HG02571 (cell line): ENCODE measurements at regions not wholly inside any gene's neighbourhood (a gene's known extent, or its start where the extent isn't known, plus 50 kb on each side); places are given as distances from the start of the nearest gene placed in this dataset.
A peak's percentile ranks its signal among the peaks of the same experiment; 100 is the strongest.
"Not testable (repeated sequence)": the region's sequence is repeated elsewhere in the genome, so short reads cannot be mapped to it uniquely, and the experiment has no call there.

ENCODE experiments used
- ATAC-seq: cut with Tn5 transposase; IDR thresholded peaks from one replicate; pipeline ENCODE4 v1.9.1; 2021; ENCODE audit warnings: mild to moderate bottlenecking, moderate library complexity; ENCODE audit not compliant: unreplicated experiment

DNA sequence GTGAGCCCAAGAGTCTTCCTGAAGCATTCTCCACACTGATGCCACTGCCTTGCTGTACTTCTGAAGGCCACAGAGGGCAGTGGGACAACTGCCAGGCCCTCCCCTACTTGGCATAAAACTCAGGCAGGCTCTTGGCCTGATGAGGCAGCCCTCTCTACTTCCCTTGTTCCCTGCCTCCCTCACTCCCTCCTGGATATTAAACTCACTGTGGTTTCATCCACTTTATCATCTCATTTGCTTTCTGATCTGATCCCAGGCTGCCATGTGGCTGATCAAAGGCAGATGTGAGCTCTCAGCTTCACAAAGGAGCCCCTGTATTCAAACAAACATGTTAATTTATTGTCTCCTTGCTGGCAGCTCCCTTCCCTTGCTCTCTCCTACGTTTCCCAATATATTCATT lies 533.5 kb downstream of the IGSF11 start:
- no peak for ATAC-seq

GRCh38 chr3:118504906-118505305 lies 529.7 kb downstream of the IGSF11 start:
- ATAC-seq: no peak

- no peak for ATAC-seq
These were observed 528.9 kb downstream of the IGSF11 start for GRCh38 chr3:118505784-118506183.

DNA sequence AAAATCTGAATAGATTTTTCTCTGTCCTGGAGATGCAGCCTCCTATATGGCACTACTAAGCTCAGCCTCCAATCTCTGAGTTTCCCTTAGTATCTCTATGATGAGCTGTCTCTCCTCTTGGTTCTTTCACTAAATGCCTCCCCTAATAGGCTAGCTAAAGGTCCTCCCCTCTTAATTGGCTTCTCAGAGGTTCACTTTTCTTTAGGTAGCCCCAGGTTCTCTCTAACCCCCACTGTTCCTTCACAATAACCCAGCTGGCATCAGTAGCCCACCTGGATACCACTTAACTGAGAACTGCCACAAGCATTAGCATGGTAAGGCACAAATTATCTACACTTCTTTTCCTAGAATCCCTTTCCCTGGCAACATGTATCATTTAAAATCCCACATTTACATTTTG lies 523.2 kb downstream of the IGSF11 start:
- ATAC-seq: no peak

GRCh38 chr3:118512301-118512700 lies 522.3 kb downstream of the IGSF11 start:
- ATAC-seq: no peak

DNA sequence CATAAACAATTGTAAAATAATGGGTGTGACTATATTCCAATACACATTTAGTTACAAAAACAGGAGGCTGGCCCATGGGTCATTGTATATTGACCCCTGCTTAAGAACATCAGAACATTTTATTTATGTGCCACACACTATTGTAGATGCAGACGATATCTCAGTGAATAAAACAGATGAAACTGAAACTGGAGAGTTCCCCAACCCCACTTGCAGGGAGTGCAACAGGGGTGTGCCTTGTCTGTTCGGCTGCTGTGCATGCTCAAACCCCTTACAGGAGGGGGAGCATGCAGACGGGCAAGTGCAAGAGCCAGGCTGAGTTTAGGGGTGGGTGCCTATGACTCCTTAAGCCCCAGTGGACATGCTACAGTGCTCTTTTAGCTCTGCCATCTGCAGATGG lies 509.6 kb downstream of the IGSF11 start:
- no peak for ATAC-seq

- peak; percentile 84 for ATAC-seq
These were observed 507.7 kb downstream of the IGSF11 start for GRCh38 chr3:118526758-118527513.

DNA sequence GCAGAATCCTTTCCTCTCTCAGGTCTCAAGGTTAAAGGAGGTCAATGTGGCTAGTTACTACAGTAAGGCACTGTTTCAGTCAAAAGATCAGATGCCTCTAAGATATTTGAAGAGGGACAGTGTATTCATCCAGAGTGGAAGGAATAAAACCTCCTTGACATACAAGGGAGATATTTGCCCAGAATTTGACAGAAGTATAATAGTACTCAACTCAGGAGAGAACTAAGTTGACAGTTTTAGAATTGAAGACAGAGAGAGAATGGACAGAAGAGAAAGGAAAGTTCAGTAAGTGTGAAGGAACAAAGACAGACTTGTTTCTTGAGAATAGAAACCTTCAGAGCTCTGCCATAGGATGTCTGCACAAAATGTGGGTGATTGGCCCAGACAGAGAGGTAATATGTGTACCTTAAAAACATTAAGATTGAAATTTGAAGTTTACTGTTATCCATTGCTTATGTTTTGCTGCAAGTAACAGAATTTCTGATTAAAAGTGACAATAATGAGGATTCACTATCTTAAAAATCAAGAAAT lies 507.1 kb downstream of the IGSF11 start:
- ATAC-seq: peak; percentile 29

DNA sequence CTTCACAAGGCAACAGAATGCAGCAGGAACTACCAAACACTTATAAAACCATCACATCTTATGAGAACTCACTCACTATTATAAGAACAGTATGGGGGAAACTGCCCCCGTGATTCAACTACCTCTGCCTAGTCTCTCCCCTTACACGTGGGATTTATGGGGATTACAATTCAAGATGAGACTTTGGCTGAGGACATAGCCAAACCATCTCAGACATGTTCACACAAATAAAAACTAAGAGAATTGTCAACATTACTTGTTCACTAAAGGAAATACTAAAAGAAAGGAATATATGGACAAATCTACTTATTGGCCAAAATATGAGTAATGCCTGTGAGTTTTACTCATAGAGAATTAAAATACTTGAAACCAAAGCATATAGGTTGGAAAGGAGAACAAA lies 505.1 kb downstream of the IGSF11 start:
- no peak for ATAC-seq

DNA sequence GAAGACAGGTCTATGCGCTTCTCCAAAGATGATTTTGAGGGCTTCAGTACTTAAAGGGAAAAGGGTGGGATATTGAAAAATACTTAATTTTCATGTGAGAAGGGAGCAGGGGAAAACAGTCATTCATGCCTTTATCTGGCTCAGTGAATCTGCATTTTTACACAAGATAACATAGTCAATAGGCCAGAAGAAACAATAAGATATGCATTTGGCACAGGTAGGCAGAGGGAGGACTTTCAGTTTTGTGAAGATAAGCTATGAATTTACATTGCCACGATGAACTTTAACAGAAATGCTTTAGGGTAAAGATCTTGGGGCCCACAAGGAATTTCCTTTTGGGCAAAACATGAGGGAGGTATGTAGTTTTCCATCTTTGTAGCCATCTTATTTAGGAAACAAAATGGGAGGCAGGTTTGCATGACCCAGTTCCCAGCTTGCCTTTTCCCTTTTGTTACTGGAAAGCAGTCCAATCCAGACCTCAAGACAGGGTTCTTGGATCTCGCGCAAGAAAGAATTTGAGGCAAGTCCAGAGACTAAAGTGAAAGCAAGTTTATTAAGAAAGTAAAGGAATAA lies 504.2 kb downstream of the IGSF11 start:
- ATAC-seq: no peak

GRCh38 chr3:118530927-118531356 lies 503.7 kb downstream of the IGSF11 start:
- not testable (repeated sequence) for ATAC-seq

- ATAC-seq: no peak
These were observed 502.8 kb downstream of the IGSF11 start for GRCh38 chr3:118531816-118532215.

- ATAC-seq: no peak
These were observed 501.0 kb downstream of the IGSF11 start for GRCh38 chr3:118533676-118534075.

DNA sequence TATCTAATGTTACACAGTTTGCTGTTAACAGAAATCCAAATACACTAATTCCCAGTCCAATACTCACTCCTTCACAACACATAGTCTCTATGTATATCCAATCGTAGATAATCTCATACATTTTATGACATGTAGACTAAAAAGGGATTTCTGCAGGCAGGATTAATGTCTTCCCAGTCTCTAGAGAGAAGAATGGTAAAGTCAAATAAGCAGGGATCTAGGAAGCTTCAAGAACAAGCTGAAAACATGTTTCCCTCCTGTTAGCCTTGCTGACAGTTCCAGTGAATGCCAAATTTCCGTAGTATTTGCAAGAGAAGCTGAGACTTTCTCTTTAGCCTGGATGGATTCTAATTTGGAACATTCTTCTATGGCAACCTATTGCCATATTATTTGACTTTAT lies 500.1 kb downstream of the IGSF11 start:
- ATAC-seq: no peak

- no peak for ATAC-seq
These were observed 497.9 kb downstream of the IGSF11 start for GRCh38 chr3:118536764-118537163.

GRCh38 chr3:118537454-118537853 lies 497.2 kb downstream of the IGSF11 start:
- no peak for ATAC-seq

- ATAC-seq: no peak
These were observed 496.5 kb downstream of the IGSF11 start for GRCh38 chr3:118538187-118538586.

- ATAC-seq: not testable (repeated sequence)
These were observed 494.7 kb downstream of the IGSF11 start for GRCh38 chr3:118539820-118540447.

DNA sequence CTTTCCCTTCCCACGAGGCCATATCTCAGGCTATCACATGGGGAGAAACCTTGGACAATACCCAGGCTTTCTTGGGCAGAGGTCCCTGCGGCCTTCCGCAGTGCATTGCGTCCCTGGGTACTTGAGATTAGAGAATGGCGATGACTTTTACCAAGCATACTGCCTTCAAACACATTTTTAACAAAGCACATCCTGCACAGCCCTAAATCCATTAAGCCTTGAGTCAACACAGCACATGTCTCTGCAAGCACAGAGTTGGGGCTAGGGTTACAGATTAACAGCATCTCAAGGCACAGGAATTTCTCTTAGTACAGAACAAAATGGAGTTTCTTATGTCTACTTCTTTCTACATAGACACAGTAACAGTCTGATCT lies 494.2 kb downstream of the IGSF11 start:
- not testable (repeated sequence) for ATAC-seq

- no peak for ATAC-seq
These were observed 493.8 kb downstream of the IGSF11 start for GRCh38 chr3:118540826-118541225.

GRCh38 chr3:118541796-118542195 lies 492.9 kb downstream of the IGSF11 start:
- ATAC-seq: no peak

DNA sequence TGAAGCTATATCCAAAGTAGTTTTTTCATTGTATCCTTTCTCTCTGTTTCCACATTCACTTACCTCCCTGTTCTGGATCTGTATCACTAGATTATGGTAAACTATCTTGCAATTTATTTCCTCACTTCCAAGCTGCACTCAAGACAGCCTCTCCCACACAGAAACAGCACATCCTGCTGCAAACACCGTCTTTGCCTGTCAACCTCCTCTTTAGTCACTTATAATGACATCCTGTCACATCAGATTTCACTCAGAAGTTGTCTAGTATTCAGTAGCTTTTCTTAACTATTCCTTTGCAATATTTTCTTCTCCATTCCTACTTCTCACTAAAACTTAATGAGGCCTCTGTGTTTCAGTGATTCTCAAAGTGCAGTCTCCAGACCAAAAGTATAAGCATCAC lies 490.8 kb downstream of the IGSF11 start:
- no peak for ATAC-seq
